MM.1S (cell line): ENCODE measurements at regions not wholly inside any gene's neighbourhood (a gene's known extent, or its start where the extent isn't known, plus 50 kb on each side); places are given as distances from the start of the nearest gene placed in this dataset.

ENCODE experiments used
- CTCF ChIP-seq: fragments of 300-600 bp; sonication (generic); IDR thresholded peaks from 2 replicates; pipeline ENCODE4 v1.5.1; 2016; ENCODE audit warnings: antibody characterized with exemption, low read length, mixed read lengths
- EZH2phosphoT487 ChIP-seq: fragments of 300-600 bp; sonication (generic); IDR thresholded peaks from 2 replicates; pipeline ENCODE4 v1.6.1; 2018; ENCODE audit warnings: antibody characterized with exemption, low read length

DNA sequence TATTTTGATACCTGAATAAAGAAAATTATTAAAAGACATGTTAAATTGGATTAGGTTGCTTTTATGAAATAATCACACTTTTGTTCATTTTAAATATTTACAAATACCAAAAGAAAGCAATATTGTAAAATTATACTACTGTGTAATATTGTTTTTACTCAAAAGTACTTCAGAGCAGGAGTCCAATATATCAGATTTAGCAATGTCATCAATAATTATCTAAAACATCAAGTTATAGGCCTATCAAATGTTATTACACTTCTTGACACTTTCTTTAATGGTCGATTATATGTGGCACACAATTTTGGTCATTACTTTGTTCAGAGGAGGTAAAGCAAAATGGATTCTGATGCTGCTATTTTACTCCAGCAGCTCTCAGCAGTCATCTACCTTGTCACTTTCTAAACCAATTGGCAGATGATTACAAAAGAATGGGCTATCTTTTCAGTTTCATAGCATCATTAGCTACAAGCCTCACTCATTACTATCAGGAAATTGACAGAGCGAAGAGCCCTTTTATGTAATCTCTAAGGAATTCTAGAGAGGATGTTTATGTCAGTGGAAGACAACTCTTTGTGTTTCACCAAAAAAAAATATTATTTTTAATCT, 318.6 kb downstream of the PLOD2 start:
- TF ChIP-seq CTCF = no peak
- TF ChIP-seq EZH2phosphoT487 = no peak
